LNCAP (cell line): ENCODE measurements at regions not wholly inside any gene's neighbourhood (a gene's known extent, or its start where the extent isn't known, plus 50 kb on each side); places are given as distances from the start of the nearest gene placed in this dataset.

Experiments
- TF ChIP-seq, protein P1 (sequence below): fragments of 450-650 bp; IDR thresholded peaks from 2 replicates; pipeline ENCODE4 v1.5.1; 2017; ENCODE audit warnings: mild to moderate bottlenecking

GRCh38 chr7:116390363-116390762, 109.2 kb upstream of the CAV2 start:
- TF ChIP-seq, protein P1, sequence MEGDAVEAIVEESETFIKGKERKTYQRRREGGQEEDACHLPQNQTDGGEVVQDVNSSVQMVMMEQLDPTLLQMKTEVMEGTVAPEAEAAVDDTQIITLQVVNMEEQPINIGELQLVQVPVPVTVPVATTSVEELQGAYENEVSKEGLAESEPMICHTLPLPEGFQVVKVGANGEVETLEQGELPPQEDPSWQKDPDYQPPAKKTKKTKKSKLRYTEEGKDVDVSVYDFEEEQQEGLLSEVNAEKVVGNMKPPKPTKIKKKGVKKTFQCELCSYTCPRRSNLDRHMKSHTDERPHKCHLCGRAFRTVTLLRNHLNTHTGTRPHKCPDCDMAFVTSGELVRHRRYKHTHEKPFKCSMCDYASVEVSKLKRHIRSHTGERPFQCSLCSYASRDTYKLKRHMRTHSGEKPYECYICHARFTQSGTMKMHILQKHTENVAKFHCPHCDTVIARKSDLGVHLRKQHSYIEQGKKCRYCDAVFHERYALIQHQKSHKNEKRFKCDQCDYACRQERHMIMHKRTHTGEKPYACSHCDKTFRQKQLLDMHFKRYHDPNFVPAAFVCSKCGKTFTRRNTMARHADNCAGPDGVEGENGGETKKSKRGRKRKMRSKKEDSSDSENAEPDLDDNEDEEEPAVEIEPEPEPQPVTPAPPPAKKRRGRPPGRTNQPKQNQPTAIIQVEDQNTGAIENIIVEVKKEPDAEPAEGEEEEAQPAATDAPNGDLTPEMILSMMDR = no peak

- TF ChIP-seq, protein P1 = no peak
Measured at GRCh38 chr7:116392806-116393205, 106.7 kb upstream of the CAV2 start.

- TF ChIP-seq, protein P1 = no peak
Measured at GRCh38 chr7:116393654-116394053, 105.9 kb upstream of the CAV2 start.

GRCh38 chr7:116394106-116394505, 105.4 kb upstream of the CAV2 start:
- TF ChIP-seq, protein P1 = no peak

- TF ChIP-seq, protein P1 = no peak
Measured at GRCh38 chr7:116395141-116395791, 104.3 kb upstream of the CAV2 start.

GRCh38 chr7:116398672-116399071, 100.9 kb upstream of the CAV2 start:
- TF ChIP-seq, protein P1 = no peak

GRCh38 chr7:116399819-116400218, 99.7 kb upstream of the CAV2 start:
- TF ChIP-seq, protein P1 = no peak

- TF ChIP-seq, protein P1 = no peak
Measured at GRCh38 chr7:116400522-116400921, 99.0 kb upstream of the CAV2 start.
